Body of pancreas (tissue), 4 donors: ENCODE measurements at regions not wholly inside any gene's neighbourhood (a gene's known extent, or its start where the extent isn't known, plus 50 kb on each side); places are given as distances from the start of the nearest gene placed in this dataset.

Source experiments
- CTCF ChIP-seq, 7 experiments: fragments of 450-650 bp in 4 of 7; fragments of 200-600 bp in 3 of 7; sonication (generic) in 3 of 7; IDR thresholded peaks; one replicate each; pipeline ENCODE4 v1.5.1; 2016 to 2019; ENCODE audit warnings: antibody characterized with exemption in 7 of 7
- POLR2A ChIP-seq, 3 donors: fragments of 450-650 bp; IDR thresholded peaks; one replicate each; pipeline ENCODE4 v1.6.1; 2016; ENCODE audit warnings: antibody characterized with exemption in 3 of 3, mild to moderate bottlenecking in 2 of 3

GRCh38 chr2:240340361-240340761, 95.1 kb upstream of the GPC1 start:
- TF ChIP-seq CTCF (IDR thresholded peaks at IDR 0.05): no peak
- no peak for TF ChIP-seq POLR2A (IDR thresholded peaks at IDR 0.05)
